LNCAP (cell line): ENCODE measurements at regions not wholly inside any gene's neighbourhood (a gene's known extent, or its start where the extent isn't known, plus 50 kb on each side); places are given as distances from the start of the nearest gene placed in this dataset.

Experiments
- CTCF ChIP-seq: fragments of 450-650 bp; IDR thresholded peaks from 2 replicates; pipeline ENCODE4 v1.5.1; 2017; ENCODE audit warnings: mild to moderate bottlenecking

- TF ChIP-seq CTCF: no peak
These were observed 191.1 kb downstream of the TMX1 start for GRCh38 chr14:51431033-51431709.

- no peak for TF ChIP-seq CTCF
These were observed 191.7 kb downstream of the TMX1 start for GRCh38 chr14:51431741-51432140.

GRCh38 chr14:51432302-51432948 is 192.4 kb downstream of the TMX1 start:
- TF ChIP-seq CTCF: no peak

- no peak for TF ChIP-seq CTCF
These were observed 196.6 kb downstream of the TMX1 start for GRCh38 chr14:51436630-51437029.

GRCh38 chr14:51439896-51440295 is 199.8 kb downstream of the TMX1 start:
- no peak for TF ChIP-seq CTCF

GRCh38 chr14:51441001-51441400 is 201.0 kb downstream of the TMX1 start:
- TF ChIP-seq CTCF: no peak

- no peak for TF ChIP-seq CTCF
These were observed 202.6 kb downstream of the TMX1 start for GRCh38 chr14:51442513-51443175.
